ENCODE measurements at regions not wholly inside any gene's neighbourhood (a gene's known extent, or its start where the extent isn't known, plus 50 kb on each side); places are given as distances from the start of the nearest gene placed in this dataset.

GRCh38 chr1:95582191-95582590 is 348.2 kb downstream of the RWDD3 start:
- TF ChIP-seq CTCF (conservative IDR thresholded peaks at IDR 0.05; ENCODE audit: low read length): no peak
- no peak for TF ChIP-seq EZH2phosphoT487 (IDR thresholded peaks at IDR 0.05; ENCODE audit: borderline replicate concordance, low read depth, low read length)

Data from OCI-LY7 (cell line).